ENCODE measurements at regions not wholly inside any gene's neighbourhood (a gene's known extent, or its start where the extent isn't known, plus 50 kb on each side); places are given as distances from the start of the nearest gene placed in this dataset.

DNA sequence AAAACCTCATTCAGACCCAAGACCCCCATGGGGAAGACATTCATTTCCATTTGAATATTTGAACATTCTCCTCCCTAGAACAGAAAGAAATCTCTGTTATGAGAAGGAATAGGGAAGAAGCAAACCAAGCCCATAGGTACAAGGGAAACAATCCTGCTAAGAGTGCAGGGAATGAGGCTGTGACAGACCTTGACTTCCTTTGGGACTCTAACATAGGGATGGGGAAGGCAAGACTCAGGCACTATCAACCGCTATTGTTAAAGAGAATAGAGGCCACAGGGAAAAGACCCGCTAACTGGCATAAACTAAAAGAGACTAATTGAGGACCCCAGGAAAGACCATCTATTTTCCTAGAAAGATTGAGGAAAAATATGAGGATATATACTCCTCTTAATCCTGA is 117.8 kb upstream of the BRINP3 start:
- POLR2A ChIA-PET: no interaction called here
- no peak for TF ChIP-seq CTCF (IDR thresholded peaks at IDR 0.05; ENCODE audit: low read depth, low read length)
- no peak for DNase-seq (ENCODE audit: low read depth, low spot score)
- Histone ChIP-seq H3K27ac (ENCODE audit: low read depth, low read length) (no peak overlapping the region), H3K4me3 (ENCODE audit: low read depth, low read length) (no peak overlapping the region), H3K27me3 (ENCODE audit: control insufficient read depth, insufficient read depth, low read length) (no peaks in the 10 kb centered on the region), H3K9me3 (ENCODE audit: control insufficient read depth, insufficient read depth, low read length) (no peaks in the 10 kb centered on the region)
- CTCF ChIA-PET: no interaction called here

DNA sequence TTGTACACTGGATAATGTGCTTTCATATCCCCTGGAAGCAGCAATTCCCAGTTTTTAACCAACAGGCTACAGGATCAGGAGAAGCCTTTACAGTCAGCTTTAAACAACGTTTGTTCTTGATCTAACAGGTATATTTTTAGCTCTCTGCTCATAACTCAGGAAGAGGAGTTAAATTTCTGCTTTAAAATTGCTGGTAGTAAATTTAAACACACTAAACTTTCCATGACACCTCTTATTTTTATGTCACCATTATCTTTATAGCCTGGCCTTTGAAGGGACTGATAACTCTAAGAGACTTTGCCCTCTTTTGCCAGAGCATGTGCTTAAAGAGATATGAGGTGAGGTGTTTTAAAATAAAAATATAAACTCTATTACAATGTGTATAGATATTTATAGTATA is 119.6 kb upstream of the BRINP3 start:
- CTCF ChIA-PET: no interaction called here

DNA sequence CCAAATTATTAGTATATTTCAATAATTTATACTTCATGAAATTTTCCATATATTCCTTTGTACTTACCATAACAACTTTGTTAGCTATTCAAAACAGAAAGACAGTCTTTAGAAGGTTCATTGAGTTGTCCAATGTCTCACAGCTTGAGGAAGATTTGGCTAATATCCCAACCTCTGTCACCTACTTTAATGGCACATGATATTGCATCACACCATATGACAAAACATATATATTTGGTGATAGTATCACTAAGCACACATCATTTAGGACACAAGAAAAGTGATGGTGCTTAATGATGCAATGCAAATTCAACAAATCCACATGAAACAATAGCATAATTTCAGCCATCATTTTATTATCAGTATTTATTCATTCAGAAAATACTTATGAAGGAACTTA is 122.0 kb upstream of the BRINP3 start:
- ChIA-PET POLR2A (no interaction called here), CTCF (no interaction called here)
- no peak overlapping the region for H3K27ac ChIP-seq (ENCODE audit: low read depth, low read length)
- H3K4me3 ChIP-seq (ENCODE audit: low read depth, low read length): no peak overlapping the region
- H3K27me3 ChIP-seq (ENCODE audit: control insufficient read depth, insufficient read depth, low read length): no peaks in the 10 kb centered on the region
- DNase-seq (ENCODE audit: low read depth, low spot score): no peak
- no peak for TF ChIP-seq CTCF (IDR thresholded peaks at IDR 0.05; ENCODE audit: low read depth, low read length)
- H3K9me3 ChIP-seq (ENCODE audit: control insufficient read depth, insufficient read depth, low read length): no peaks in the 10 kb centered on the region

More for the DNA sequence above, 119.6 kb upstream of the BRINP3 start:
- DNase-seq (ENCODE audit: low read depth, low spot score): no peak
- H3K27ac ChIP-seq (ENCODE audit: low read depth, low read length): no peak overlapping the region
- POLR2A ChIA-PET: no interaction called here
- H3K4me3 ChIP-seq (ENCODE audit: low read depth, low read length): no peak overlapping the region
- H3K27me3 ChIP-seq (ENCODE audit: control insufficient read depth, insufficient read depth, low read length): no peaks in the 10 kb centered on the region
- no peak for TF ChIP-seq CTCF (IDR thresholded peaks at IDR 0.05; ENCODE audit: low read depth, low read length)
- no peaks in the 10 kb centered on the region for H3K9me3 ChIP-seq (ENCODE audit: control insufficient read depth, insufficient read depth, low read length)

DNA sequence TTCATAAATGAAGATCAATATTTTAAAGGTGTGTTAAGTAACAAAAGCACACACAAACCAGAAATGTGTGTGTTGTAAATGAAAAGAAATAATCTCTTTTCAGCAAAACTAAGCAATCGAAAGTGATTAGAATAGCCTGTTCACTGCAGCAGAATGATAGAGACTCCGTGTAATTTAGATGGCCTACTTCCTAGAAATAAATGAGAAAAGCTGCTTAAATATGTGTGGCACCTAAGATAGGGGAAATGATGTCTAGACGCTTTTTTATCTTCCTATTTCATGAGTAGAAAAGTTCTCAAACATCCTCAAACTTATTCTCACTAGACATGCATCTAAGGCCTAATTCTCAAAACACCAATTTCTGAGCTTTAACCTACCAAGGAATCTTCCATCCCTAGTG is 124.7 kb upstream of the BRINP3 start:
- ChIA-PET POLR2A (no interaction called here), CTCF (no interaction called here)
- Histone ChIP-seq H3K27me3 (ENCODE audit: control insufficient read depth, insufficient read depth, low read length) (no peaks in the 10 kb centered on the region), H3K4me3 (ENCODE audit: low read depth, low read length) (no peak overlapping the region), H3K27ac (ENCODE audit: low read depth, low read length) (no peak overlapping the region), H3K9me3 (ENCODE audit: control insufficient read depth, insufficient read depth, low read length) (no peaks in the 10 kb centered on the region)
- DNase-seq (ENCODE audit: low read depth, low spot score): no peak
- no peak for TF ChIP-seq CTCF (IDR thresholded peaks at IDR 0.05; ENCODE audit: low read depth, low read length)

DNA sequence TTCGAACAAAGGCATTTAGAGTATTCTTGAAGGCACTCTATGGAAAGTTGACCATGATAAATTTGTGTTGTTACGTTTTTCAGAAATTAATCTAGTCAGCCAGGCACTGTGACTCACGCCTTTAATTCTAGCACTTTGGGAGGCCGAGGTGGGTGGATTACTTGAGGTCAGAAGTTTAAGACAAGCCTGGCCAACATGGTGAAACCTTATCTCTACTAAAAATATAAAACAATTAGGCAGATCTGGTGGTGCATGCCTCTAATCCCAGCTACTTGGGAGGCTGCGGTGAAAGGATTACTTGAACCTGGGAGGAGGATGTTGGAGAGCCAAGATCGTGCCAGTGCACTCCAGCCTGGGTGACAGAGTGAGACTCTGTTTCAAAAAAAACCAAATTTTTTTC is 130.6 kb upstream of the BRINP3 start:
- no peak for TF ChIP-seq CTCF (IDR thresholded peaks at IDR 0.05; ENCODE audit: low read depth, low read length)
- DNase-seq (ENCODE audit: low read depth, low spot score): no peak
- CTCF ChIA-PET: no interaction called here
- Histone ChIP-seq H3K27me3 (ENCODE audit: control insufficient read depth, insufficient read depth, low read length) (no peaks in the 10 kb centered on the region), H3K27ac (ENCODE audit: low read depth, low read length) (no peak overlapping the region), H3K9me3 (ENCODE audit: control insufficient read depth, insufficient read depth, low read length) (no peaks in the 10 kb centered on the region), H3K4me3 (ENCODE audit: low read depth, low read length) (no peak overlapping the region)
- POLR2A ChIA-PET: no interaction called here
